HCT116 (cell line): ENCODE measurements at regions not wholly inside any gene's neighbourhood (a gene's known extent, or its start where the extent isn't known, plus 50 kb on each side); places are given as distances from the start of the nearest gene placed in this dataset.

Experiments used
- ATAC-seq: fragments of 200-7000 bp; cut with Tn5 transposase; 2 replicates; pipeline ENCODE4 v1.9.1; 2020; ENCODE audit warnings: mild to moderate bottlenecking, moderate library complexity
- BruUV-seq: library from RNA; stranded (reverse); fragments of 400-500 nt; replicated peaks from 2 replicates; lab custom pipeline; 2021; lab: Mats Ljungman, UMichigan
- CTCF ChIA-PET: fragments of 300-600 bp; sonication (Branson Sonifier 250); formaldehyde crosslinking; loops from one replicate; lab custom pipeline; 2021; ENCODE audit warnings: antibody characterized with exemption; lab: Charles Lee
- POLR2A ChIA-PET: fragments of 300-600, 350-600 bp; sonication (Branson Sonifier 250); formaldehyde crosslinking; loops from one replicate; lab custom pipeline; 2021; ENCODE audit warnings: antibody characterized with exemption; lab: Charles Lee
- RAD21 ChIA-PET, 2 experiments: fragments of 300-600 bp; sonication (Branson Sonifier 250); formaldehyde crosslinking; loops; one replicate each; lab custom pipeline; 2023; ENCODE audit warnings: low total read pairs in 2 of 2; ENCODE audit not compliant: uncharacterized antibody in 2 of 2, unreplicated experiment in 2 of 2, low non-redundant PET in 1 of 2; lab: Charles Lee
- DNase-seq: peaks from one replicate; pipeline ENCODE4 v3.0.0-alpha.2; 2010; ENCODE audit warnings: low read depth, low spot score
- H2AFZ ChIP-seq: fragments of 200-600 bp; shearing (Covaris generic), sonication (generic); 2 replicates; pipeline ENCODE4 v1.6.1; 2017; ENCODE audit warnings: low read depth, mixed run types, mixed read lengths, antibody characterized with exemption, low read length; ENCODE audit not compliant: poor library complexity, severe bottlenecking
- H3K27ac ChIP-seq: 2 replicates; pipeline ENCODE4 v1.5.1; 2012; ENCODE audit warnings: low read depth, low read length
- H3K27me3 ChIP-seq: fragments of 200-600 bp; sonication (generic); 2 replicates; pipeline ENCODE4 v1.6.1; 2016; ENCODE audit warnings: mixed run types, low read length, mixed read lengths; ENCODE audit not compliant: insufficient read depth
- H3K36me3 ChIP-seq, 2 experiments: fragments of 200-500 bp in 1 of 2; fragments of 200-600 bp in 1 of 2; sonication (Bioruptor generic) in 1 of 2; sonication (generic) in 1 of 2; 2 replicates each; pipeline versions ENCODE4 v1.5.1 to v1.6.1; 2014 to 2016; ENCODE audit warnings: low read length in 2 of 2, inconsistent platforms in 1 of 2, mixed read lengths in 1 of 2, mixed run types in 1 of 2; ENCODE audit not compliant: insufficient read depth in 2 of 2, control insufficient read depth in 1 of 2
- H3K4me1 ChIP-seq, 2 experiments: fragments of 200-600 bp in 1 of 2; sonication (generic) in 1 of 2; 2 replicates each; pipeline versions ENCODE4 v1.5.1 to v1.6.1; 2012 to 2017; ENCODE audit warnings: low read length in 2 of 2, inconsistent platforms in 1 of 2, mild to moderate bottlenecking in 1 of 2, mixed read lengths in 1 of 2, mixed run types in 1 of 2, moderate library complexity in 1 of 2; ENCODE audit not compliant: insufficient read depth in 2 of 2, control insufficient read depth in 1 of 2
- H3K4me2 ChIP-seq: fragments of 200-600 bp; sonication (generic); 2 replicates; pipeline ENCODE4 v1.6.1; 2017; ENCODE audit warnings: mixed run types, low read length, mixed read lengths
- H3K4me3 ChIP-seq, 2 experiments: fragments of 200-600 bp in 1 of 2; sonication (generic) in 1 of 2; replicated peaks in 1 of 2; 2 replicates each; pipeline ENCODE4 v1.5.1; 2011 to 2016; ENCODE audit warnings: low read length in 2 of 2, control low read depth in 1 of 2, low read depth in 1 of 2, mild to moderate bottlenecking in 1 of 2, mixed read lengths in 1 of 2, mixed run types in 1 of 2
- H3K79me2 ChIP-seq: fragments of 200-600 bp; sonication (generic); 2 replicates; pipeline ENCODE4 v1.6.1; 2017; ENCODE audit warnings: mild to moderate bottlenecking, mixed run types, low read length, moderate library complexity, mixed read lengths; ENCODE audit not compliant: insufficient read depth
- H3K9ac ChIP-seq: fragments of 200-600 bp; sonication (generic); 2 replicates; pipeline ENCODE4 v1.6.1; 2016; ENCODE audit warnings: low read length, mixed read lengths
- H3K9me2 ChIP-seq: fragments of 200-600 bp; sonication (generic), shearing (Covaris generic); 2 replicates; pipeline ENCODE4 v1.6.1; 2017; ENCODE audit warnings: mixed run types, mild to moderate bottlenecking, moderate library complexity; ENCODE audit not compliant: insufficient read depth
- H3K9me3 ChIP-seq, 2 experiments: fragments of 200-500 bp in 1 of 2; fragments of 200-600 bp in 1 of 2; sonication (Bioruptor generic) in 1 of 2; sonication (generic) in 1 of 2; 2 replicates each; pipeline ENCODE4 v1.6.1; 2014 to 2017; ENCODE audit warnings: low read length in 2 of 2, mixed read lengths in 2 of 2, inconsistent platforms in 1 of 2, low read depth in 1 of 2, mild to moderate bottlenecking in 1 of 2, mixed run types in 1 of 2, moderate library complexity in 1 of 2; ENCODE audit not compliant: control insufficient read depth in 1 of 2, insufficient read depth in 1 of 2
- H4K20me1 ChIP-seq: fragments of 200-600 bp; sonication (generic), shearing (Covaris generic); 2 replicates; pipeline ENCODE4 v1.6.1; 2017; ENCODE audit warnings: mixed run types, mild to moderate bottlenecking, moderate library complexity; ENCODE audit not compliant: insufficient read depth
- CBX3 ChIP-seq: IDR thresholded peaks from 2 replicates; pipeline ENCODE4 v1.6.1; 2012; ENCODE audit warnings: low read depth
- CEBPB ChIP-seq: IDR thresholded peaks from 2 replicates; pipeline ENCODE4 v1.6.1; 2012; ENCODE audit warnings: low read depth
- EGR1 ChIP-seq: IDR thresholded peaks from 2 replicates; pipeline ENCODE4 v1.6.1; 2012; ENCODE audit warnings: low read depth
- ELF1 ChIP-seq: IDR thresholded peaks from 2 replicates; pipeline ENCODE4 v1.6.1; 2012; ENCODE audit warnings: low read depth, borderline replicate concordance
- EZH2 ChIP-seq: fragments of 200-600 bp; sonication (generic); IDR thresholded peaks from 2 replicates; pipeline ENCODE4 v1.6.1; 2017; ENCODE audit warnings: antibody characterized with exemption, mixed run types
- POLR2AphosphoS5 ChIP-seq: IDR thresholded peaks from 2 replicates; pipeline ENCODE4 v1.6.1; 2011; ENCODE audit warnings: mild to moderate bottlenecking, low read depth, low read length, moderate library complexity
- RAD21 ChIP-seq: IDR thresholded peaks from 2 replicates; pipeline ENCODE4 v1.6.1; 2012; ENCODE audit warnings: low read depth, mild to moderate bottlenecking
- SIN3A ChIP-seq: IDR thresholded peaks from 2 replicates; pipeline ENCODE4 v1.6.1; 2012; ENCODE audit warnings: low read depth
- SP1 ChIP-seq: IDR thresholded peaks from 2 replicates; pipeline ENCODE4 v1.6.1; 2012; ENCODE audit warnings: low read depth
- SRF ChIP-seq: IDR thresholded peaks from 2 replicates; pipeline ENCODE4 v1.6.1; 2012; ENCODE audit warnings: low read depth
- YY1 ChIP-seq: IDR thresholded peaks from 2 replicates; pipeline ENCODE4 v1.6.1; 2011; ENCODE audit warnings: low read length, low read depth, moderate library complexity, mild to moderate bottlenecking; ENCODE audit not compliant: insufficient replicate concordance; ENCODE audit errors: extremely low read depth
- ZFX ChIP-seq: fragments of 450-650 bp; IDR thresholded peaks from 2 replicates; pipeline ENCODE4 v1.6.1; 2017
- ZNF274 ChIP-seq: fragments of 200-500 bp; sonication (Bioruptor generic); IDR thresholded peaks from 2 replicates; pipeline ENCODE4 v1.6.1; 2014; ENCODE audit warnings: mild to moderate bottlenecking, low read depth, low read length, inconsistent platforms
- intact Hi-C: fragments of 100-400 bp; cut with micrococcal nuclease; formaldehyde crosslinking; loops from 2 replicates; pipeline ENCODE4 v1.10.0; 2022
- TF ChIP-seq, protein P1 (sequence below): IDR thresholded peaks from 2 replicates; pipeline ENCODE4 v1.6.1; 2012
- TF ChIP-seq, protein P2 (sequence below): IDR thresholded peaks from 2 replicates; pipeline ENCODE4 v1.6.1; 2011; ENCODE audit warnings: mild to moderate bottlenecking, low read length, moderate library complexity; ENCODE audit not compliant: insufficient replicate concordance; ENCODE audit errors: extremely low read depth
- TF ChIP-seq, protein P3 (sequence below): IDR thresholded peaks from 2 replicates; pipeline ENCODE4 v1.6.1; 2012; ENCODE audit warnings: low read depth

DNA sequence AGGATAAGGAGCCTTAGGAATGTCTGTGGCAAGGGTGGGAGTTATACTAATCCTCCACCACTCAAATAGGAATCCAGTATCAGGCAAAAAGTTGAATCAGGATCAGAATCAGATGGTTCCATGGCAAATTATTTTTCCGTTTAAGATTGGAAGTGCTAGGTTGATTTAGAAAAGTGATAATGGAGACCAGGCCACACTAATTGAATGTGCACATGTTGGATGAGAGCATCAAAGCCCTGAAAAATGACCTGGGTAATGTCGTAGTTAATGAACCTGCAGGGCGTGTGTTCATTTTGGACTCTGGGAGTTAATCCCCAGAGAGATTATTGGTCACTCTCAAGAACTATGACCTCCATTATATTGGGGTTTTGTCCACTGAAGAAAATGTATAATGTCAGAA lies 53.3 kb upstream of the UBN2 start:
- no peak overlapping the region for H3K4me2 ChIP-seq
- no TSS peak for BruUV-seq
- H3K27ac ChIP-seq, result no peak overlapping the region
- H3K27me3 ChIP-seq, result no peaks in the 10 kb centered on the region
- CTCF ChIA-PET, result no interaction called here
- H3K4me1 ChIP-seq, result no peaks in the 10 kb centered on the region
- no peak overlapping the region for H3K9ac ChIP-seq
- no peaks in the 10 kb centered on the region for H4K20me1 ChIP-seq
- H3K9me2 ChIP-seq, result no peaks in the 10 kb centered on the region
- intact Hi-C loops, result no loop called here
- no peak for TF ChIP-seq SRF
- no peak for TF ChIP-seq EZH2
- TF ChIP-seq YY1, result no peak
- no peak for TF ChIP-seq CBX3
- TF ChIP-seq ZNF274, result no peak
- TF ChIP-seq, protein P1, sequence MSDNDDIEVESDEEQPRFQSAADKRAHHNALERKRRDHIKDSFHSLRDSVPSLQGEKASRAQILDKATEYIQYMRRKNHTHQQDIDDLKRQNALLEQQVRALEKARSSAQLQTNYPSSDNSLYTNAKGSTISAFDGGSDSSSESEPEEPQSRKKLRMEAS, result no peak
- TF ChIP-seq, protein P2, sequence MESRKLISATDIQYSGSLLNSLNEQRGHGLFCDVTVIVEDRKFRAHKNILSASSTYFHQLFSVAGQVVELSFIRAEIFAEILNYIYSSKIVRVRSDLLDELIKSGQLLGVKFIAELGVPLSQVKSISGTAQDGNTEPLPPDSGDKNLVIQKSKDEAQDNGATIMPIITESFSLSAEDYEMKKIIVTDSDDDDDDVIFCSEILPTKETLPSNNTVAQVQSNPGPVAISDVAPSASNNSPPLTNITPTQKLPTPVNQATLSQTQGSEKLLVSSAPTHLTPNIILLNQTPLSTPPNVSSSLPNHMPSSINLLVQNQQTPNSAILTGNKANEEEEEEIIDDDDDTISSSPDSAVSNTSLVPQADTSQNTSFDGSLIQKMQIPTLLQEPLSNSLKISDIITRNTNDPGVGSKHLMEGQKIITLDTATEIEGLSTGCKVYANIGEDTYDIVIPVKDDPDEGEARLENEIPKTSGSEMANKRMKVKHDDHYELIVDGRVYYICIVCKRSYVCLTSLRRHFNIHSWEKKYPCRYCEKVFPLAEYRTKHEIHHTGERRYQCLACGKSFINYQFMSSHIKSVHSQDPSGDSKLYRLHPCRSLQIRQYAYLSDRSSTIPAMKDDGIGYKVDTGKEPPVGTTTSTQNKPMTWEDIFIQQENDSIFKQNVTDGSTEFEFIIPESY, result no peak
- TF ChIP-seq CEBPB, result no peak
- TF ChIP-seq POLR2AphosphoS5, result no peak
- TF ChIP-seq ELF1, result no peak
- TF ChIP-seq, protein P3, sequence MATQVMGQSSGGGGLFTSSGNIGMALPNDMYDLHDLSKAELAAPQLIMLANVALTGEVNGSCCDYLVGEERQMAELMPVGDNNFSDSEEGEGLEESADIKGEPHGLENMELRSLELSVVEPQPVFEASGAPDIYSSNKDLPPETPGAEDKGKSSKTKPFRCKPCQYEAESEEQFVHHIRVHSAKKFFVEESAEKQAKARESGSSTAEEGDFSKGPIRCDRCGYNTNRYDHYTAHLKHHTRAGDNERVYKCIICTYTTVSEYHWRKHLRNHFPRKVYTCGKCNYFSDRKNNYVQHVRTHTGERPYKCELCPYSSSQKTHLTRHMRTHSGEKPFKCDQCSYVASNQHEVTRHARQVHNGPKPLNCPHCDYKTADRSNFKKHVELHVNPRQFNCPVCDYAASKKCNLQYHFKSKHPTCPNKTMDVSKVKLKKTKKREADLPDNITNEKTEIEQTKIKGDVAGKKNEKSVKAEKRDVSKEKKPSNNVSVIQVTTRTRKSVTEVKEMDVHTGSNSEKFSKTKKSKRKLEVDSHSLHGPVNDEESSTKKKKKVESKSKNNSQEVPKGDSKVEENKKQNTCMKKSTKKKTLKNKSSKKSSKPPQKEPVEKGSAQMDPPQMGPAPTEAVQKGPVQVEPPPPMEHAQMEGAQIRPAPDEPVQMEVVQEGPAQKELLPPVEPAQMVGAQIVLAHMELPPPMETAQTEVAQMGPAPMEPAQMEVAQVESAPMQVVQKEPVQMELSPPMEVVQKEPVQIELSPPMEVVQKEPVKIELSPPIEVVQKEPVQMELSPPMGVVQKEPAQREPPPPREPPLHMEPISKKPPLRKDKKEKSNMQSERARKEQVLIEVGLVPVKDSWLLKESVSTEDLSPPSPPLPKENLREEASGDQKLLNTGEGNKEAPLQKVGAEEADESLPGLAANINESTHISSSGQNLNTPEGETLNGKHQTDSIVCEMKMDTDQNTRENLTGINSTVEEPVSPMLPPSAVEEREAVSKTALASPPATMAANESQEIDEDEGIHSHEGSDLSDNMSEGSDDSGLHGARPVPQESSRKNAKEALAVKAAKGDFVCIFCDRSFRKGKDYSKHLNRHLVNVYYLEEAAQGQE, result no peak
- no peak for TF ChIP-seq SIN3A
- TF ChIP-seq ZFX, result no peak
- TF ChIP-seq EGR1, result no peak
- no peak for TF ChIP-seq RAD21
- no peak for TF ChIP-seq SP1
- no peak overlapping the region for H3K4me3 ChIP-seq
- POLR2A ChIA-PET, result no interaction called here
- RAD21 ChIA-PET, result no interaction called here
- H3K79me2 ChIP-seq, result no peaks in the 10 kb centered on the region
- H2AFZ ChIP-seq, result no peak overlapping the region
- H3K36me3 ChIP-seq, result no peaks in the 10 kb centered on the region
- no peak for ATAC-seq
- no peaks in the 10 kb centered on the region for H3K9me3 ChIP-seq
- DNase-seq, result no peak
